ENCODE measurements at regions not wholly inside any gene's neighbourhood (a gene's known extent, or its start where the extent isn't known, plus 50 kb on each side); places are given as distances from the start of the nearest gene placed in this dataset.

DNA sequence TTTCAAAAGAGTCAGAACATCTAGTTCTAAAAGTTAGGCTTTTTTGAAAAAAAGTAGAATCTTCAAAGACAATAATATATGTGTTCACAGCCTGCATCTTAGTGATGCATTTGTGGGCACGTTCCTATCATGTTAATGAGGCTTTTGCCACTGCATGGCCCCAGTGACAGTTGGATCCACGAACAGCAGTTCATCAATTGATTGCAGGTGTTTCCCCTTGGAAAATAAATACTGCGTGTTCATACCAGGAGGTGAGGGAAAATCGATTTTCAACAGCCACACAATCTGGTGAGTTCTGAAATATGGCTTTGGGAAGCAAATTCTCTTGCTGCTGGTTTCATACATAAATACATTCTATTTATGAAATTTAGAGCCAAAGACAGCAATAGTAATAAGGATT, 343.8 kb upstream of the SLC10A2 start:
- POLR2A ChIA-PET = no interaction called here
- CTCF ChIA-PET = interaction anchor here (0.6 kb wide), 1 partner anchor 80 kb away, joined by 4 read pairs; no protein-coding TSS in a partner anchor

DNA sequence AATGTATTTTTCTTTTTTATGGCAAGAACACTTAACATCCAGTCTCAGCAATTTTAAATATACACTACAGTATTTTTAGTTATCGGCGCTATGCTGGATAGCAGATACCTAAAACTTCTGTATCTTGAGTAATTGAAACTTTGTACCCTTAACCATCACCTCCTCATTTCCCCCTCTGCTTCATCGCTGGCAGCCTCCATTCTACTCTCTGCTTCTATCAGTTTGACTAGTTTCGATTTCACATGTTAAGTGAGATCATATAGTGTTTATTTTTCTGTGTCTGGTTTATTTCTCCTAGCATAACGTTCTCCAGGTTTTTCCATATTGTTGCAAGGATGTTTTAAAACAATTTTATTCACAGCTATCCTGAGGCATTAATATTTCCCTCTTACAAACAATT, 340.8 kb upstream of the SLC10A2 start:
- Histone ChIP-seq H3K4me1 (ENCODE audit: control insufficient read depth, insufficient read depth, low read length) (no peaks in the 10 kb centered on the region), H3K4me3 (ENCODE audit: low read depth, low read length) (no peak overlapping the region), H3K9me3 (ENCODE audit: control insufficient read depth, insufficient read depth, low read depth, low read length) (no peaks in the 10 kb centered on the region), H3K36me3 (ENCODE audit: control insufficient read depth in 2 of 2, insufficient read depth in 1 of 2, low read length in 2 of 2) (no peaks in the 10 kb centered on the region), H3K27ac (ENCODE audit: extremely low read depth, low read depth, low read length) (no peak overlapping the region)
- TF ChIP-seq EGR2 (tag by site-specific recombination; IDR thresholded peaks at IDR 0.05; ENCODE audit: low read depth) (no peak), ZNF121 (tag by site-specific recombination; IDR thresholded peaks at IDR 0.05) (no peak), ZNF133 (tag by site-specific recombination; IDR thresholded peaks at IDR 0.05) (no peak), RBAK (tag by site-specific recombination; IDR thresholded peaks at IDR 0.05) (no peak), ZNF433 (tag by site-specific recombination; IDR thresholded peaks at IDR 0.05; ENCODE audit: low read depth) (no peak), ZNF610 (tag by site-specific recombination; IDR thresholded peaks at IDR 0.05; ENCODE audit: borderline replicate concordance) (no peak), ZNF624 (tag by site-specific recombination; IDR thresholded peaks at IDR 0.05) (no peak)
- TF ChIP-seq, protein P1, sequence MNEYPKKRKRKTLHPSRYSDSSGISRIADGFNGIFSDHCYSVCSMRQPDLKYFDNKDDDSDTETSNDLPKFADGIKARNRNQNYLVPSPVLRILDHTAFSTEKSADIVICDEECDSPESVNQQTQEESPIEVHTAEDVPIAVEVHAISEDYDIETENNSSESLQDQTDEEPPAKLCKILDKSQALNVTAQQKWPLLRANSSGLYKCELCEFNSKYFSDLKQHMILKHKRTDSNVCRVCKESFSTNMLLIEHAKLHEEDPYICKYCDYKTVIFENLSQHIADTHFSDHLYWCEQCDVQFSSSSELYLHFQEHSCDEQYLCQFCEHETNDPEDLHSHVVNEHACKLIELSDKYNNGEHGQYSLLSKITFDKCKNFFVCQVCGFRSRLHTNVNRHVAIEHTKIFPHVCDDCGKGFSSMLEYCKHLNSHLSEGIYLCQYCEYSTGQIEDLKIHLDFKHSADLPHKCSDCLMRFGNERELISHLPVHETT (tag by site-specific recombination; IDR thresholded peaks at IDR 0.05) = no peak
- TF ChIP-seq, protein P2, sequence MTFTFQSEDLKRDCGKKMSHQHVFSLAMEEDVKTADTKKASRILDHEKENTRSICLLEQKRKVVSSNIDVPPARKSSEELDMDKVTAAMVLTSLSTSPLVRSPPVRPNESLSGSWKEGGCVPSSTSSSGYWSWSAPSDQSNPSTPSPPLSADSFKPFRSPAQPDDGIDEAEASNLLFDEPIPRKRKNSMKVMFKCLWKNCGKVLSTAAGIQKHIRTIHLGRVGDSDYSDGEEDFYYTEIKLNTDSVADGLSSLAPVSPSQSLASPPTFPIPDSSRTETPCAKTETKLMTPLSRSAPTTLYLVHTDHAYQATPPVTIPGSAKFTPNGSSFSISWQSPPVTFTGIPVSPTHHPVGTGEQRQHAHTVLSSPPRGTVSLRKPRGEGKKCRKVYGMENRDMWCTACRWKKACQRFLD (tag by site-specific recombination; IDR thresholded peaks at IDR 0.05) = no peak
- TF ChIP-seq, protein P3, sequence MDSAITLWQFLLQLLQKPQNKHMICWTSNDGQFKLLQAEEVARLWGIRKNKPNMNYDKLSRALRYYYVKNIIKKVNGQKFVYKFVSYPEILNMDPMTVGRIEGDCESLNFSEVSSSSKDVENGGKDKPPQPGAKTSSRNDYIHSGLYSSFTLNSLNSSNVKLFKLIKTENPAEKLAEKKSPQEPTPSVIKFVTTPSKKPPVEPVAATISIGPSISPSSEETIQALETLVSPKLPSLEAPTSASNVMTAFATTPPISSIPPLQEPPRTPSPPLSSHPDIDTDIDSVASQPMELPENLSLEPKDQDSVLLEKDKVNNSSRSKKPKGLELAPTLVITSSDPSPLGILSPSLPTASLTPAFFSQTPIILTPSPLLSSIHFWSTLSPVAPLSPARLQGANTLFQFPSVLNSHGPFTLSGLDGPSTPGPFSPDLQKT (IDR thresholded peaks at IDR 0.05; ENCODE audit: borderline replicate concordance, low read depth, low read length) = no peak
- POLR2A ChIA-PET = no interaction called here
- CTCF ChIA-PET = no interaction called here

More for the DNA sequence above, 343.8 kb upstream of the SLC10A2 start:
- H3K36me3 ChIP-seq (ENCODE audit: control insufficient read depth in 2 of 2, insufficient read depth in 1 of 2, low read length in 2 of 2) = no peaks in the 10 kb centered on the region
- no peak overlapping the region for H3K4me3 ChIP-seq (ENCODE audit: low read depth, low read length)
- H3K9me3 ChIP-seq (ENCODE audit: control insufficient read depth, insufficient read depth, low read depth, low read length) = no peaks in the 10 kb centered on the region
- H3K4me1 ChIP-seq (ENCODE audit: control insufficient read depth, insufficient read depth, low read length) = no peaks in the 10 kb centered on the region
- H3K27ac ChIP-seq (ENCODE audit: extremely low read depth, low read depth, low read length) = no peak overlapping the region
- TF ChIP-seq ZNF311 (tag by site-specific recombination; IDR thresholded peaks at IDR 0.05; ENCODE audit: borderline replicate concordance) = no peak
- no peak for TF ChIP-seq ZNF585B (tag by site-specific recombination; IDR thresholded peaks at IDR 0.05)
- no peak for TF ChIP-seq ZNF274 (IDR thresholded peaks at IDR 0.05; ENCODE audit: low read length)
- no peak for TF ChIP-seq ZNF274 (tag by site-specific recombination; IDR thresholded peaks at IDR 0.05; ENCODE audit: borderline replicate concordance)
- TF ChIP-seq, protein P4, sequence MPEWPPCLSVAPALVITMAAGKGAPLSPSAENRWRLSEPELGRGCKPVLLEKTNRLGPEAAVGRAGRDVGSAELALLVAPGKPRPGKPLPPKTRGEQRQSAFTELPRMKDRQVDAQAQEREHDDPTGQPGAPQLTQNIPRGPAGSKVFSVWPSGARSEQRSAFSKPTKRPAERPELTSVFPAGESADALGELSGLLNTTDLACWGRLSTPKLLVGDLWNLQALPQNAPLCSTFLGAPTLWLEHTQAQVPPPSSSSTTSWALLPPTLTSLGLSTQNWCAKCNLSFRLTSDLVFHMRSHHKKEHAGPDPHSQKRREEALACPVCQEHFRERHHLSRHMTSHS (tag by site-specific recombination; IDR thresholded peaks at IDR 0.05) = no peak
- TF ChIP-seq ZFHX2 (tag by site-specific recombination; conservative IDR thresholded peaks at IDR 0.05) = no peak
- no peak for TF ChIP-seq ZNF548 (tag by site-specific recombination; IDR thresholded peaks at IDR 0.05)
- TF ChIP-seq ZNF211 (tag by site-specific recombination; IDR thresholded peaks at IDR 0.05; ENCODE audit: low read depth) = no peak
- no peak for TF ChIP-seq YY1 (tag by site-specific recombination; IDR thresholded peaks at IDR 0.05)
- no peak for TF ChIP-seq ZNF366 (tag by site-specific recombination; conservative IDR thresholded peaks at IDR 0.05)
- TF ChIP-seq ZNF660 (tag by site-specific recombination; IDR thresholded peaks at IDR 0.05) = no peak
- TF ChIP-seq, protein P5, sequence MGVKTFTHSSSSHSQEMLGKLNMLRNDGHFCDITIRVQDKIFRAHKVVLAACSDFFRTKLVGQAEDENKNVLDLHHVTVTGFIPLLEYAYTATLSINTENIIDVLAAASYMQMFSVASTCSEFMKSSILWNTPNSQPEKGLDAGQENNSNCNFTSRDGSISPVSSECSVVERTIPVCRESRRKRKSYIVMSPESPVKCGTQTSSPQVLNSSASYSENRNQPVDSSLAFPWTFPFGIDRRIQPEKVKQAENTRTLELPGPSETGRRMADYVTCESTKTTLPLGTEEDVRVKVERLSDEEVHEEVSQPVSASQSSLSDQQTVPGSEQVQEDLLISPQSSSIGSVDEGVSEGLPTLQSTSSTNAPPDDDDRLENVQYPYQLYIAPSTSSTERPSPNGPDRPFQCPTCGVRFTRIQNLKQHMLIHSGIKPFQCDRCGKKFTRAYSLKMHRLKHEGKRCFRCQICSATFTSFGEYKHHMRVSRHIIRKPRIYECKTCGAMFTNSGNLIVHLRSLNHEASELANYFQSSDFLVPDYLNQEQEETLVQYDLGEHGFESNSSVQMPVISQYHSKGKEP (tag by site-specific recombination; IDR thresholded peaks at IDR 0.05) = no peak
- TF ChIP-seq ZNF221 (tag by site-specific recombination; IDR thresholded peaks at IDR 0.05; ENCODE audit: borderline replicate concordance) = no peak
- TF ChIP-seq, protein P6, sequence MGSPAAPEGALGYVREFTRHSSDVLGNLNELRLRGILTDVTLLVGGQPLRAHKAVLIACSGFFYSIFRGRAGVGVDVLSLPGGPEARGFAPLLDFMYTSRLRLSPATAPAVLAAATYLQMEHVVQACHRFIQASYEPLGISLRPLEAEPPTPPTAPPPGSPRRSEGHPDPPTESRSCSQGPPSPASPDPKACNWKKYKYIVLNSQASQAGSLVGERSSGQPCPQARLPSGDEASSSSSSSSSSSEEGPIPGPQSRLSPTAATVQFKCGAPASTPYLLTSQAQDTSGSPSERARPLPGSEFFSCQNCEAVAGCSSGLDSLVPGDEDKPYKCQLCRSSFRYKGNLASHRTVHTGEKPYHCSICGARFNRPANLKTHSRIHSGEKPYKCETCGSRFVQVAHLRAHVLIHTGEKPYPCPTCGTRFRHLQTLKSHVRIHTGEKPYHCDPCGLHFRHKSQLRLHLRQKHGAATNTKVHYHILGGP (tag by site-specific recombination; IDR thresholded peaks at IDR 0.05) = no peak
- TF ChIP-seq IKZF3 (tag by site-specific recombination; IDR thresholded peaks at IDR 0.05) = no peak
- TF ChIP-seq, protein P7, sequence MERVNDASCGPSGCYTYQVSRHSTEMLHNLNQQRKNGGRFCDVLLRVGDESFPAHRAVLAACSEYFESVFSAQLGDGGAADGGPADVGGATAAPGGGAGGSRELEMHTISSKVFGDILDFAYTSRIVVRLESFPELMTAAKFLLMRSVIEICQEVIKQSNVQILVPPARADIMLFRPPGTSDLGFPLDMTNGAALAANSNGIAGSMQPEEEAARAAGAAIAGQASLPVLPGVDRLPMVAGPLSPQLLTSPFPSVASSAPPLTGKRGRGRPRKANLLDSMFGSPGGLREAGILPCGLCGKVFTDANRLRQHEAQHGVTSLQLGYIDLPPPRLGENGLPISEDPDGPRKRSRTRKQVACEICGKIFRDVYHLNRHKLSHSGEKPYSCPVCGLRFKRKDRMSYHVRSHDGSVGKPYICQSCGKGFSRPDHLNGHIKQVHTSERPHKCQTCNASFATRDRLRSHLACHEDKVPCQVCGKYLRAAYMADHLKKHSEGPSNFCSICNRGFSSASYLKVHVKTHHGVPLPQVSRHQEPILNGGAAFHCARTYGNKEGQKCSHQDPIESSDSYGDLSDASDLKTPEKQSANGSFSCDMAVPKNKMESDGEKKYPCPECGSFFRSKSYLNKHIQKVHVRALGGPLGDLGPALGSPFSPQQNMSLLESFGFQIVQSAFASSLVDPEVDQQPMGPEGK (tag by site-specific recombination; IDR thresholded peaks at IDR 0.05) = no peak
- no peak for TF ChIP-seq GLIS1 (tag by site-specific recombination; IDR thresholded peaks at IDR 0.05)
